Frontal cortex (tissue), 3 donors: ENCODE measurements at regions not wholly inside any gene's neighbourhood (a gene's known extent, or its start where the extent isn't known, plus 50 kb on each side); places are given as distances from the start of the nearest gene placed in this dataset.
"Not testable (repeated sequence)": the region's sequence is repeated elsewhere in the genome, so short reads cannot be mapped to it uniquely, and the experiment has no call there.

Source experiments
- DNase-seq, 2 donors: peaks; one replicate each; pipeline ENCODE4 v3.0.0; 2012; ENCODE audit warnings: low spot score in 2 of 2
- FAIRE-seq: peaks from 2 replicates; lab custom pipeline; 2012; peaks lifted over from hg19 to GRCh38; lab: Jason Lieb, UNC
- donor health status: control.
- donor health status: control.
- donor health status: control.

DNA sequence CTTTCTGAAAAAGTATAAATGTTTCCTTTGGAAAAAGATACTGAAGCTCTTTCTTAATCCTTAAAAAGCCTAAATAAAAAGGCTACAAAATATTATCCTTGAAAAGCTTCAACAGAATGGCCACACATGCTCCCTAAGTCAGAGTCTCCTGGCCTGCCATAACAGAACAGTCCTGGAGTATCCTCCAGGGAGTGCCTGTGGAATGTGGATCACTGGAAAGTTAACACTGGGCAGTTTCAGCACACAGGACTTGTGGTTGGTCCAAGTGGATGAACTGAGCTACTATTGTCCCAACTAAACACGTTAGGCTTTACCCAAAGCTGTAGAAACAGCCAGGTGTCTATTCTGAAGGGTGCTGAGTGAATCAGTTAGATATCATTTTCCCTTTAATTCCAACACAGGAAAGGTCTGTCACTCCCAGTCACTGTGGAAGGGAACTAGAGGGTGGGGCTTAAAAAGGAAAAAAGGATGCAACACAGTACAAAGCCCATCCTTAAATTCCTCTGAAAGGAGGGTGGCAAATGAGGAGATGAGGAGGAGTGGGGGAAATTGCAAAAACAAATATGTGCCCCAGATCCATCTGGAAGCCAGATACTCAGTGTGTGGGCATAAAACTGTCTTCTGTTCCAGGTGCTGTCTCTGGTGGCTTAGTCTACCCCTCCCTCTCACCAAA is 196.3 kb upstream of the SPAG17 start:
- FAIRE-seq (no peak), DNase-seq (no peak)

DNA sequence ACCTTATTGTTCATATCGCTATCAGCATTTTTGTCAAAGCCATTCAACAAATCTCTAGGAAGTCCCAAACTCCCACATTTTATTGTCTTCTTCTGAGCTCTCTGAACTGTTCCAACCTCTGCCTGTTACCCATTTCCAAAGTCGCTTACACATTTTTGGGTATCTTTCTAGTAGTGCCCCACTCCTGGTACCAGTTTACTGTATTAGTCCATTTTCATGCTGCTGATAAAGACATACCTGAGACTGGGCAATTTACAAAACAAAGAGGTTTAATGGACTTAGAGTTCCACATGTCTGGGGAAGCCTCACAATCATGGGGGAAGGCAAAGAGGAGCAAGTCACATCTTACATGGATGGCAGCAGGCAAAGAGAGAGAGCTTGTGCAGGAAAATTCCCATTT is 192.2 kb upstream of the SPAG17 start:
- not testable (repeated sequence) for DNase-seq, FAIRE-seq

DNA sequence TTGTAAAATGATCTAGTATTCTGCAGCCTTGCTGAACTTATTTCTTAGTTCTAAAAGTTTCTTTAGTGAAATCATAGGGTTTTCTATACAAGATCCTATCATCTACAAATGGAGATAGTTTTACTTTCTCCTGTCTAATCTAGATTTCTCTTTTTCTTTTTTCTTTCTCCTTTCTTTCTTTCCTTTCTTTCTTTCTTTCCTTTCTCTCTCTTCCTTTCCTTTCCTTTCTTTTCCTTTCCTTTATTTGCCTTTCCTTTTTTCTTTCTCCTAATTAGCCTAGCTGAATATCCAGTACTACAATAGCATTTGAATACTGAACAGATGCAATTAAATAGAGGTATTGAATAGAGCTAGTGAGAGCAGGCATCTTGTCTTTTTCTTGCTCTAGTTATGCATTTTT is 186.6 kb upstream of the SPAG17 start:
- no peak for DNase-seq
- FAIRE-seq = no peak

DNA sequence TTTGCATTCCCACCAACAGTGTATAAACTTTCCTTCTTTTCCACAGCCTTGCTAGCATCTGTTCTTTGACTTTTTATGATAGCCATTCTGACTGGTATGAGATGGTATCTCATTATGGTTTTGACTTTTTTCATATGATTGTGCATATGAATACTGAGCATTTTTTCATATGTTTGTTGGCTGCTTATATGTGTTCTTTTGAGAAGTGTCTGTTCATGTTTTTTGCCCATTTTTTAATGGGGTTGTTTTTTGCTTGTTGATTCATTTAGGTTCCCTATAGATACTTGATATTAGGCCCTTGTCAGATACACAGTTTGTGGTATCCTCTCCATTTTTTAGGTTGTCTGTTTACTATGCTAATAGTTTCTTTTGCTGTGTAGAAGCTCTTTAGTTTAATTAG is 185.8 kb upstream of the SPAG17 start:
- FAIRE-seq = no peak

DNA sequence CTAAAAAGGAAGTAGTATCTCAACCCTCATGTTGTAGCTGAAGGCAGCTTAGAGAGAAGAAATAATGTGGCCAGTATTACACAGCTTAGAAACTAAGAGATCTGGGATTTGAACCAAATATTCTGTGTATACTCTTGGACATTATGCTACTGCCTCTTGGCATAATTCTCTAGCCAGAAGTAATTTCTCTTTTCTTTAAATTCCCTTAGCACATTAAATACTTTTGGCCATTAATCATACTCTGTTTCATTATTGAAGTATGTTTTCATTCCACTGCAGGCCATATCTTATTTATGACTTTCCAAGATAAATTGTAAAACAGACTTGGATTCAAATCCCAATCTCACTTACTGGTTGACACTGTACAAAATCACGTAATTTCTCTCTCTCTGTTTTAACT is 181.3 kb upstream of the SPAG17 start:
- FAIRE-seq = no peak
- no peak for DNase-seq

More for the DNA sequence above, 185.8 kb upstream of the SPAG17 start:
- DNase-seq = no peak

DNA sequence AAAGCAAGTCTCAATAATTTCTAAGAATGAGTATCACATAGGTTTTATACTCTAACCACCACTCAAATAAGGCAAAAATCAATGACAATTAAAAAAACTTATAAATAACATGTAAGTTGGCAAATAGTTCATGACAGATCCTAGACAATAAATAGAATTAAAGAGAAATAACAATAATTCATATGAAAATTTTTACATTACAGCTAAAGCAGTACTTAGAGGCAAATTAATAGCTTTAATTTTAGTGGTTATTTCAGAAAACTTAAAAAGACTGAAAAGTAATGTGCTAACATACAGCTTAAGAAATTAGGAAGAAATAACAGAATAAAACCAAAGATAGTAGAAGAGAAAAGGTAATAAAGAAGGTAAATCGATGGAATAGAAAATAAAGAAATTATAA is 179.9 kb upstream of the SPAG17 start:
- FAIRE-seq (no peak), DNase-seq (no peak)

DNA sequence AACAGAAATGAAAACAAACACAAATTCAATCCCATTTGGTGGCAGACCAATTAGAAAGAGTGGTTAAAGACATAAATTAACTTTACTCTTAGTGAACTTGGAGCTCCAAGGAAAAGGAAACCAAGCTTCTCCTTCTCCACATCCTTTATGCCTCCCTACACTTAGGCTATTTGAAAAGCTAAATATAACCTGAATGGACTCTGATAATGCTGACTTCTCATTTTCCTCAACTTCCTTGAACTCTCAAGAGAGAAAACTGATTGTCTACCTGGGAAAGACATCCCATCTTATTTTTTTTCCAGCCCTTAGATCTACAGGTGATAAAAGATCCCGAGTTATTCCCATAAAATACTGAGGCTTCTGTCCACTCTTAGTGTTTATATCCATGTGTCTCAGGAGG is 178.4 kb upstream of the SPAG17 start:
- DNase-seq = no peak
- no peak for FAIRE-seq

DNA sequence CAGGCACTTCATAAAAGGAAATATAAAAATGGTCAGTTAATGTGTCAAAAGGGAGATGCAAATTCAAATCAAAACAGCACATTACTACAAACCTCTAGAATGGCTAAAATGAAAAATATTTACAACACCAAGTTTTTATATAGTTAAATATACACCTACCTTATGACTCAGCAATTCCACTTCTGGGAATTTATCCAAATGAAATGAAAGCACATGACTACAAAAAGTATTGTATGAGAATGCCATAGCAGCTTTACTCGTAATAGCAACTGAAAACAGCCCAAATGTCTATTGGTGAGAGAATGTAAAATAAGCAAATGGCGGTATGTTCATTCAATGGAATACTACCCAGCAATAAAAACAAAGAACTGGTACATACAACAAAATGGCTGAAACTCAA is 175.8 kb upstream of the SPAG17 start:
- DNase-seq (no peak), FAIRE-seq (no peak)

DNA sequence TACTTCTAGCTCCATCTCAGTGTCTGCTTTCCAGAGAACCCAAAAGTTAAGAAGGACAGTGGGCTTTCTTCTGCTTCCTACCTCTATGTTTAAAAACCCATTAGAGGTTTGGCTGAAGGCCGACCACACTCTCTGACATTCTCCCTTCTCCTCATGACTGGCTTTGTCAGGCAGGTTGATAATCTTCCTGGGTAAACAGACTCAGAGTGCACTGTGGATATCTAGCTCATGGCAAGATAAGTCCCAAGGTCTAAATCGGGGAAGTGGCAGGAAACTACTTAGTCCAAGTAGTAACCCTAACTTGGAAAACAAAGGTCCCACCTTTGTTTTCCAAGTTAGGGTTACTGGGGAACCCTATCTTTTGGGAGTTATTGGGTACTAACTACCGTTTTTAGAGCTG is 161.9 kb upstream of the SPAG17 start:
- DNase-seq = no peak
- no peak for FAIRE-seq

DNA sequence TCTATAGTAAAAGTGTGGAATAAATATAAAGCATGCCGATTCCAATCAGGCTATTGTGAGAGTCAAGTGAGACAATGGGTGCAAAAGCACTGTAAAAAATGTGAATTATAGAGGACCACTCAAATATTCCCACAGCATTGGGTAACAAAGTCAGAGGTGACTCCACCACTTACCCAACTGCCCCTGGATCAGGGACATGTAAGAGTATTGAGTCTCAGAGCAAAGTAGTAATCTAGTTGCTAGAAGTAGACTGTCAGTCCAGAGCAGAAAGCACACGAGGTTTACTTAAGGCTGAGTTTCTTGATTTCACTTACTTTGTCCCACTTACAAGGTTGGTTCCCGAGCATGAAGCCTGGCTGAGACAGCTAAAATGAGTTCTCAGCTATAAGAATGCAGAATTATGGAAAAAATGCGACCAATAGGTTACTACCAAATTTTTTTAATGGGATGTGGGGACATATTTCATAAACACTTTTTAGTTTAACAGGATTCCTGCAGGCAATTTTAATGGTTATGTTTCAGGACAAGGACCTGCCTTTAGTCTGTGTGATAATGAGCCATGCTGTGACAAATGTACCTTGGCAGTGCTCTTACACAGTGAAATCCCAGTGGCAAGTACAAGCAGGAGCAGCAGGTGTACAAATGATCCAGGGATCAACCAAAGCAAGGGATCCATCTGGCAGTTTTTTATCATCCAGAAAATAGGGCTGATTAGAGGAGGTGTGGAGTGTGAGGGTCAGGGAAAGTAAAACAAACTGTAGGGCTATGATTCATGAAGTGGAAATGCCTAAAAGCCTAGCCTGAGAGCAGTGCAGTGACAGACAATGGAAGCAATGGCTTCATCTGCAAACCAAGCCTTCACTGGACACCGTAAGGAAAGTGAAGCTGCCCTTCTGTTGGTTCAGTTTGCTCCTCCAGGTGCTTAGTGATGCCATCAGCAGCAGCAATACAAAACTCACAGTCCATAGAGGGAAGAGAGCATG is 156.2 kb upstream of the SPAG17 start:
- DNase-seq (no peak), FAIRE-seq (no peak)

DNA sequence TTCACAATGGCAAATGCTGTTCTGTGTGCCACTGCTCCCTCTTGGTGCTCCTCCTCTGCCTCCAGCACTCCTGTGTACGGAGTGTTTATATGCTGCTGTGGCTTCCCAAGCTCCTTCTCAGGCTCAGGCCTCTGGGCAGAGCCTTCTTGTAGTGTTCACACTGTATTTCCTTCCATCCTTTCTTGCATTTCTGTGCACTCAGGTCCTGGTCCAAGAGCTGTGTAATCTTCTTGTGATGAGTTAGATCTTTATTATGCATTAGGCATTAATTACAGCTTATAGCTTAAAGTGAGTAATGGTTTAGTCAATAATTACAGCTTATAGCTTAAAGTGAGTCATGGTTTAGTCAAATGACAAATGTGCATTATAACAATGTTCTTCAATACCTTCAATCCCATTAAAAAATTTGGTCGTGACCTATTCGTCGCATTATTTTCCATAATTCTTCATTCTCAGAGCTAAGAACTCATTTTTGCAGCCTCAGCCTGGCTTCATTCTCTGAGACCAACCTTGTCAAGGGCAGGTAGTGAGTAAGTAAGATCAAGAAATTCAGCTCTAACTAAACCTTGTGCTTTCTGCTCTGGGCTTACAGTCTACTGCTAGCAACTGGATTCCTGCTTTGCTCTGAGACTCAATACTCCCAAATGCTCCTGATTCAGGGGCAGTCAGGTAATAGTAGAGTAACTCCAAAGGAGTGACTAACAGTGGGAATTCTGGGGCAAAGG is 154.5 kb upstream of the SPAG17 start:
- DNase-seq = no peak
- no peak for FAIRE-seq

DNA sequence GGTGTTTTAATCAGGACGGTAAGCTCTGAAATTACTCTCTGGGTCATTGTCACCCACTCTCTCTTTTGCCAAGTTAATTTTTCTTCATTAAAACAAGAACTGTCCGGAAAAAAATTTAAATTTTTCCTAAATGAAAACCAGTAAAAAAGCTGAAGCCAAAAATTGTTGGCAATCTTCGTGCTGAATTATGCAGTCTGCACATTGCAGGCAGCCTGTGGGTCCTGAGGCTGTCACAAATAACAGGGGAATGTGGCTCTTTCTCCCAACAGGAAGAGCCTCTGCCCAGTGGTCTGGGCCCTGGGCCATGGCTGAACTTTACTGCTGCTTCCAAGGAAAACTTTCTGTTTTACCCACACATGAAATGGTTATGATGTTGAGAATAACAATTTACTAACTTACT is 153.9 kb upstream of the SPAG17 start:
- FAIRE-seq = no peak
- DNase-seq = no peak

DNA sequence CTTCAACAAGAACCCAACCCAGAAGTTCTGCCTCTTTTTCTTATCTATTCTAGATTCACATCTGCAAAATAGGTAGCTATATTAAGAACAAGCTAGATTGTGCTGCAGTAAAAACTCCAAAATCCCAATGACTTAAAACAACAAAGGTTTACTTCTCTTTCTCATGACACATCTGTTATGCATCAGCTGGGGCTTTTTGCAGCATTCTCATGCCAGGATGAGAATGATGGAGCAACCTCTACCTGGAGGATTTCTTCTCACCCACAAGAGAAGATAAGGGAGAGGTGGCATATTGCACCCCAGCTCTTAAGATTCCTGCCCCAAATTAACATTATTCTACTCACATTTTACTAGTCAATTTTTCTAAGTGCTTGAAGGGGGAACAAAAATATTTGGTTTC is 152.3 kb upstream of the SPAG17 start:
- FAIRE-seq = no peak

DNA sequence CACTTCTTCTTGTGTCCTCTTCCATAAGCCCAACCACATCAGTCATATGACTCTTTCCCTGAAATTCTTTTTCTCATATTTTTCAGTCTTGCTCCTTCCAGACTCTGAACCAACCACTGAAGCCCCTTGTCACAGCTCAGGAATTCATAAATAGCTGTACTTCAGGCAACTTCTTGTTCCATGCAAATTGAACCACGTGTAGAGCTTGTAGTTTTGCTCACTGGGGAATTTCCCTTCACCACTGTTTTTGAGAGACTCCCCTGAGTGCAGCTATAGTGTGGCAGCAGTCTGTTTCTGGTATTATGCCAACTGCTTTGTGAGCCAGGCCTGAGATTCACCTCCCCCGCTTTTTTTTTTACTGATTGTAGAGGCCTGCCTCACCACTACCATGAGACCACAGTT is 150.3 kb upstream of the SPAG17 start:
- FAIRE-seq (no peak), DNase-seq (no peak)

More for the DNA sequence above, 152.3 kb upstream of the SPAG17 start:
- DNase-seq = no peak

DNA sequence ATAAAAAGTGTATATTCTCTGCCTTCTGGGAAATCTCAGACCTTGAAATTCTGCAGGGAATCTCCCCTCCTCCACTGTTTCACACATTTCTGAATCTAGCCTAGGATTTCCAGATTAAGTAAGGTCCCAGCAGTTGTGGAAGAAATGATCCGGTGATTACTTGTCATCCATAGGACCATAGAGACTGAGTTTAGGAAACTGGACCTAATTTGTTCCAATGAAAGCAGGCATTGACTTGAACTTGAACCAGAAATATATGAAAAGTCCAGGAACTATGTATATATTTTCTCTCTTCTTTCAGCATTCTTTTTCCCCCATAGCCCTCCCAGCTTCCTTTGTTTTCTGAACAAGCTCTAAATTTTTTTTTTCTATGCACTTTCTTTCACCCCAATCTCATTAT is 149.5 kb upstream of the SPAG17 start:
- DNase-seq (no peak), FAIRE-seq (no peak)

DNA sequence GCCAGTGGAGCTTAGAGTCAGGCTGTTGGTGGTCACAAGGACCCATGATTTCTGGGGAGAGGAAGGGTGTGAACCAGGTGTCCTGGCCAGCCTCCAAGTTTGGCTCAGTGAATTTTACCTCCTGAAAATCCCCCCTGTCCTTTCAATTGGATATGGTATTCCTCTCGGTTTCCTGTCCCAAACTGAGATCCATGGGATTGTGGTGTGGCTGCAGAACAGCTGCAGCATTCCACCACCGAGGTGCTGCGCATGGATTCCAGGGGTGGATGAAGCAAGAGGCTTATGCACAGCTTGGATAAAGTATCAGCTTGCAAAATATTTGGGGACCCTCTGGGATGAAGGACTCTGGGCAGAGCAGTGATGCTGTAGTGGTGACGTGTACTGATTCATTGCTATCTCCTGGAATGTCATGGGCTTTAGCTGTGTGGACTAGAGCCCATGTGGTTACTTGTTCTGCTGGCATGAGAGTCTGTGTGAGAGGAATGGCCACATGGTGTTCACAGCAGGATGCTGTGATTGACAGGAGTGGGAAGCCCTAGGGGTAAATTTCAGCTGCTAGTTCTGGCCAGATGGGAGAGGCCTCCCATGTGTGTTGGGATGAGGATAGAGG is 148.7 kb upstream of the SPAG17 start:
- DNase-seq (no peak), FAIRE-seq (no peak)

DNA sequence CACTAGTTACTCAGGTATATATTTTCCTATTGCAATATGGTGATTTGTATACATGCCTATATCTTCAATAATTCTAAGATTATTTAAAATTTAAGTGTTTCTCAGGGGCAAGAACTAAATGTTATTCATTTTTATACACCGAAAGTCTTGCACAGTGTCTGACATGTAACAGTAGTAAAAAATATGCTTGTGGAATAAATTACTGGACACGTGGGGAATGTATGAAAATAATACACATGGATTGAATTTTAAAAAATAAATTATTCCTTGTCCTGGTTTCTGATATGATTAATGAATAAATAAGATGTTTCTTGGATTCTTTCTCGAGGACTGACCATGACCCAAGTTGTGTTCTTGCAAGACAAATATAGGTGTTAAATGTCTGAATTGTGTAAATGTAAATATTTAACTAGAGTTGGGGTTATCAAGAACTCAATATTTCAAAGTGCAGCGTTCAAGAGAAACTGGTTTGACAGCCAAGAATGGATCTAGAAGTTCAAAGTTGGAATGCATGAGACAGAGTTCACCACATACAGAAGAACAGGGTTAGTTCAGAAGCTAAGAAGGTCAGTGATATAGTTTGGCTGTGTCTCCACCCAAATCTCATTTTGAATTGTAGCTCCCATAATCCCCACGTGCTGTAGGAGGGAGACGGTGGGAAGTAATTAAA is 142.1 kb upstream of the SPAG17 start:
- FAIRE-seq (no peak), DNase-seq (no peak)

DNA sequence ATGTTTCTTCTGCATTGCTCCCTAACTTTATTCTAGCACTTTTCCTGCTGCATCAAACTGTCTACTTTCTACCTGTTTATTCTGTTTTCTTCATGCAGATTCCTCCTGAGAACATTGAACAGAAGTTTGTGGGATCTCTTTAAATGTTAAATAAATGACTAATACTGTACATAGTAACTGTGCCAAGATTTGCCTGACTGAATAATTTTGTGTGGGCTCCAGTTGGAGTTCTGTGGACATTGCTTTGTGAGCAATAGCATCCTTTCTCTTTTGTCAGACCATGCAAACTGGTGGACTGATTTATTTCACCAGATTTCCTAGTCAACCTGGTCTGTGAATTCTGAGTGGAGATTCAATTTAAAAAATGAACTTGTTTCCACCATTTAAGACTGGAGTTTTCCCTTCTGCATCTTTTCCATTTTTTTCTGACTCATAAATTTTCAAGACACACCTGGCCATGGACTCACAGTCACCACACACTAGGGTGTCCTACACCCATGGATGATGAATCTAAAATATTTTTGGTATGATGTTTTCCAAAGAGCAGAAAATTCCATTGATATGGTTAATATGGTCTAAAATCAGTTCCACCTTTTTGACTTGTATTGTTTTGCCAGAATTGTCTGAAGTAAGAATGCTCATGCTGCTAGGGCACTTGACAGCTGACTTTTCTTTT is 140.7 kb upstream of the SPAG17 start:
- no peak for DNase-seq
- no peak for FAIRE-seq

DNA sequence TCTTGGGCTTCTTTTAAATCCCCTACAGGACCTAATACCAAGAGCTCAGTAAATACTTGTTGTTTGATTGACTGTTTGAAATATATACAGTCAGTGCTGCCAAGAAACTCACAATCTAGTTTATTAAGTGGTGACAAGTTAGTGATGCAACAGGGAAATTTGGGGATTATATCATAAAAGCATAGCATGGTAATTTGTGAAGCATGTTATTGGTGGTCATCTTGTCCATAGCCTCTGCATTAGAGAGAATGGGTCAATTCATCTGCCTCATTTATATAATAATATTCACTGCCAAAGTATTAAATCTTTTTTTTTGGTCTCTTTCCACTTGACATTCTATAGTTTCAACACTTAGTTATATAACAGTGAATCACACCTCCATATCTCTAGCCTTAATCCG is 138.2 kb upstream of the SPAG17 start:
- DNase-seq (no peak), FAIRE-seq (no peak)
